ENCODE measurements at regions not wholly inside any gene's neighbourhood (a gene's known extent, or its start where the extent isn't known, plus 50 kb on each side); places are given as distances from the start of the nearest gene placed in this dataset.
A peak's percentile ranks its signal among the peaks of the same experiment; 100 is the strongest.
"Not testable (repeated sequence)": the region's sequence is repeated elsewhere in the genome, so short reads cannot be mapped to it uniquely, and the experiment has no call there.

DNA sequence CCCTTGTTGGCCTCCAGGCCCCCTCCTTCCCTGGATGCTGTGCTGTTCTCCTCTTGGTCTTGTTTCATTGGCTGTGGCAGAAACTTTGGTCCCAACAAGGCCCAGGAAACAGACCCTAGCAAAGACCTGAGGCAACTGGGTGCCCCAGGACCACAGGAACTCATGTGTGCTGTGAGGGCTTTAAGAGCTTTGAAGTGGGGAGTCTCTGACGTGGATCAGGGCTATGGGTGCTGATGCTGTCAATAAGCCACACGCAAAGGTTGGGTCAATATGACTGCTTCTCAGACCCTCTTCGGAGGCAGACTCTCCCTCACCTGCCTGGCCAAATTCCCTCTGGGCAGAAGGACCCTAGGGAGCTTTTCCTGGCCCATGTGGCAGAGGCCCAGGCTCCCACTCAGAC, 91.5 kb upstream of the MLN start:
- peak in 1 of 2 donors; percentile 10 for DNase-seq (ENCODE audit: low read depth in 2 of 2)

GRCh38 chr6:33894438-33894837, 90.6 kb upstream of the MLN start:
- DNase-seq (ENCODE audit: low read depth in 2 of 2): no peak

- DNase-seq (ENCODE audit: low read depth in 2 of 2): no peak
Observed at GRCh38 chr6:33892581-33893346, 89.0 kb upstream of the MLN start.

GRCh38 chr6:33888664-33889200, 84.9 kb upstream of the MLN start:
- DNase-seq (ENCODE audit: low read depth in 2 of 2): no peak

DNA sequence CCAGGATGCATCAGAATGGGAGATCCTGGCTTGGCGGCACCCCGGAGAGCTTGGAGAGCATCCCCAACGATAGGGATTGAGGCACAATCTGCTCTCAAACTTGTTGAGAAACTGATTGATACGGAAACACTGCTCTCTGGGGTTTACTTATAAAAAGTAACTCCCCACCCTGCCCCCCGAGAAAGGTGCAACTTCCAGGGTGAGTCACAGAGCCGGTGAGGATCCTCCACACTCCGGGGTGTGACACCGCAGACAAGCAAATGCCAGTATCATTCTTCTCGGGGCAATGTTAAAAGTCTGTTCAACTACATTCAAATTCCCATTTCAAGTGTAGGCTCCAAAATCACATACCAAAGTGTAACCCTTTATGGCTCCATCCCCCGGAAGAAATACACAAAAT, 84.4 kb upstream of the MLN start:
- no peak for DNase-seq (ENCODE audit: low read depth in 2 of 2)

- no peak for DNase-seq (ENCODE audit: low read depth in 2 of 2)
Observed at GRCh38 chr6:33886673-33887144, 82.9 kb upstream of the MLN start.

- DNase-seq (ENCODE audit: low read depth in 2 of 2): no peak
Observed at GRCh38 chr6:33885132-33886057, 81.6 kb upstream of the MLN start.

DNA sequence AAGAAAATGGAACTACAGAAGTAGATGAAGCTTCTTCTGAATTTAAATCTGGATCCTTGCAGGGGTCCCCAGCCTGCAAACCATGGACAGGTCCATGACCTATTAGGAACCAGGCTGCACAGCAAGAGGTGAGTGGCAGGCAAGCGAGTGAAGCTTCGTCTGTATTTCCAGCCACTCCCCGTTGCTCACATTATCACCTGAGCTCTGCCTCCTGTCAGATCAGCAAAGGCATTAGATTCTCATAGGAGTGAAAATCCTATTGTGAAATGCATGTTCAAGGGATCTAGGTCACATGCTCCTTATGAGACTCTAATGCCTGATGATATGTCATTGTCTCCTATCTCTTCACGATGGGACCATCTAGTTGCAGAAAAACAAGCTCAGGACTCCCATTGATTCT, 79.8 kb upstream of the MLN start:
- not testable (repeated sequence) for DNase-seq (ENCODE audit: low read depth in 2 of 2)

DNA sequence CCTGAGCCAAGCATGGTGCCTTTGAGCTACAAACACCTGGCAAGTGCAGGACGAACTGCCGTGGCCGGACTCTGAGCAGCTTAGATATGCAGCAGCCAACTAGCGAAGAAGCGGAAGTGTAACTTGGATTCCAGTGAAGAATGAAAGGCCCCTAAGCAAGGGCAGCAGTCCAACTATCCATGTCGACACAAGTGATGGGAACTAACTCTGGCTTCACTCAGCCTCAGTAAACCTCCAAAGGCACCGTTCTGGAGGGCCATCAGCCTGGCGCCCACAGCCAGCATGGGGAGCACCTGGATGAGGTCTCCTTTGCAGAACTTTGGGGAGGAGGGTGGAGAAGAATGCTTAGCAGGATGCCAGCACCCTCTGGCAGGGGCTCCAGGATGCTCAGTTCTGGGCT, 78.4 kb upstream of the MLN start:
- no peak for DNase-seq (ENCODE audit: low read depth in 2 of 2)

- DNase-seq (ENCODE audit: low read depth in 2 of 2): no peak
Observed at GRCh38 chr6:33880766-33881165, 77.0 kb upstream of the MLN start.

DNA sequence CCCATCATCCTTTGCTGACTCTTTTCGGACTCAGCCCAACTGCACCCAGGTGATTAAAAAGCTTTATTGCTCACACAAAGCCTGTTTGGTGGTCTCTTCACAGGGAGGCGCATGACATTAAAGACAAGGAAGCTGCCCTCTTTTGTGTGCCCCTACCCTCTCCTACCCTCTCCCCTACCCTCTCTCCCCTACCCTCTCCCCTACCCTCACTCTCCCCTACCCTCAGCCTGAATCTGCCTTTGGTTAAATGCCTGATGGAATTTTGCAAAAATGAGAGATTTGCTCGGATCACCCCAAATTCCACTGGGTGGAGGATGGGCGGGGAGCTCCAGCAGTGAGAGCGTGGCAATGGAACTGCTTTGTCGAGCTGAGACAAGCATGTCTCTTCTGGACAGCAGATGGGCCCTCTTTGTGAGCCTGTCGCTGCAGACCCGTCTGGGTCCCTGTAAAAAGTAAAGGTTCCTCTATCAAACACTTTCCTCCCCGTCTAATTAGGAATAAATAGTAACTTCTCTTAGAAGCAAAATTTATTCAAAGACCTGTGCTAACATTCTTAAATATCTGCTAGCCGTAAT, 76.4 kb upstream of the MLN start:
- no peak for DNase-seq (ENCODE audit: low read depth in 2 of 2)

DNA sequence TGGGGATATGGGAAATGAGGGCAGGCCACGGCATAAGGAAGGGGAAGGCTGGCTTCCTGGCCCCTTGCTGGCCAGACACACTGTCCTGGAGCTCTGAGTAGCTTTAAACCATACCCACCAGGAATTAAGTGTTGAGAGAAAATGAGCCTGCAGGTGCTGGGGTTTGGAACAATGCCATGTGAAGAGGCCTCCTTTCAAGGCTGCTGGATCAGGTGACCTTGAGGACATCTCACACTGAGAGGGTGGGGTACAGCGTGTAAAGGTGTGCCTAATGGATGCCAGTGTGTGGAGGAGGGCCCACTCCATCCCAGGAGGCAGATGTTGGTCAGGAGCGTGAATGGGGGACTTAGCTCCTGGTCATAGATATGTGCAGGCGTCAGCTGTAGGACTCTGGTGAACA, 74.8 kb upstream of the MLN start:
- no peak for DNase-seq (ENCODE audit: low read depth in 2 of 2)

DNA sequence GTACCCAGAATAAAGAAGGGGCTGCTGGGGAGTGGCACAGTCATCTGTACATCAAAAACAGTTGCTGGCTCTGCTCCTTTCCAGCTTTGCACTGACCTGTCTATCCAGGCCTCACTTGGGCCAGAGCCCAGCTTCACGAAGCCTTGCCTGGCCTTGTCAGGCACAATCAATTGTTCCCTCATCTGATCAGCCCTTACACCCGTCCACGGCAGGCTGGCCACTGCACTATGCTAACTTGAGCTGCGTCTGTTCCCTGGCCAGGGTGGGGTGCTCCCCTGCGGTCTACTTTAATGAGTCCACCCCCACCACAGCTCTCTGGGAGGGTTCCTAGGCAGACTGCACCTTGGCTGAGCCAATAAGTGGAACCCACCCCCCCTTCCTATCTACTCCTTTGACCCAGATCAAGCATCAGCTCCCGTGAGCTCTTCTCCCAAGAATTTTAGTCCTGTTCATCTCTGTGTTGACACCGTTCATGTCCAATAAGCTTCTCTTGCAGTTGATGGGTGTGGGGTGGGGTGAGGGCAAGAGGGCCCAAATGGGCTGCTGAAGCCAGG, 74.3 kb upstream of the MLN start:
- no peak for DNase-seq (ENCODE audit: low read depth in 2 of 2)

- no peak for DNase-seq (ENCODE audit: low read depth in 2 of 2)
Observed at GRCh38 chr6:33875696-33876095, 71.9 kb upstream of the MLN start.

DNA sequence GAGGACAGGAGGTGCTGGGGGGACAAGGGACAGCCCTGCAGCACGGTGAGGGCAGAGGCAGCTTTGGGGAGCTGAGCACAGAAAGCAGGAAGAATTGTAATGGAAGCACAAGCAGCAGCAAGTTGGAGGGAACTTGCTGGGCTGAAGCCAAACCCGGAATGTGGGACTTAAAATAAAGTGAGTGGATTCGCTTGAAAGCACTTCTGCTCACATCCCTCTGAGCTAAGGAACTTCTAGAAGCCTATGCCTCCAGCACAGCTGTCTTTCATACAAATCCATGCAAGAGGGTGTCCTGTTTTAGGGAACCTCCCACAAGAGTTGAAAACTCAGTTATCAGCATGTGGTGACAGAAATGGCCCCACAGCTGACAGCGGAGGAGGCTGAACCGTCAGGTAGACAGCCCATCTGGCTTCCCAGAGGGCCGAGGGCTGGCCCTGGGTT, 71.4 kb upstream of the MLN start:
- DNase-seq (ENCODE audit: low read depth in 2 of 2): no peak

GRCh38 chr6:33874136-33874760, 70.4 kb upstream of the MLN start:
- DNase-seq (ENCODE audit: low read depth in 2 of 2): no peak

DNA sequence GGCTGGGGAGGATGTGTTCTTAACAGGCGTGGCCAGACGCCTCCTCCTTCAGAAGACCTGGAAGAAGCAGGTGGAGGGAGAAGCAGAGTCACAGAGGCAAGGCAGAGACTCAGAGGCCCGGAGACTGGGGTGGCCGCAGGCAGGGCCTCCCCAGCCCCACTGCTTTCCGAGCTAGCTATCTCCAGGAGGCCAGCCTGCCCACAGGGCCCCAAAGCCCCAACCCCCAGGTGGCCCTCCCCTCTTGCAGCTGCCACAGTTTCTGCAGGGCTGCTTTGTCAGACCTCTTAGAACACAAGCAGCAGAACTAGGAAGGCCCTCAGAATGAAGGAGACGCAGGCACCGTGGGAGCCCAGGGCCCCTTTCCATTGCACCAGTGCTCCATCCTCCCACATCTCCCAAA, 69.0 kb upstream of the MLN start:
- DNase-seq (ENCODE audit: low read depth in 2 of 2): no peak

- no peak for DNase-seq (ENCODE audit: low read depth in 2 of 2)
Observed at GRCh38 chr6:33869826-33870423, 66.1 kb upstream of the MLN start.

GRCh38 chr6:33869121-33869520, 65.3 kb upstream of the MLN start:
- no peak for DNase-seq (ENCODE audit: low read depth in 2 of 2)

DNA sequence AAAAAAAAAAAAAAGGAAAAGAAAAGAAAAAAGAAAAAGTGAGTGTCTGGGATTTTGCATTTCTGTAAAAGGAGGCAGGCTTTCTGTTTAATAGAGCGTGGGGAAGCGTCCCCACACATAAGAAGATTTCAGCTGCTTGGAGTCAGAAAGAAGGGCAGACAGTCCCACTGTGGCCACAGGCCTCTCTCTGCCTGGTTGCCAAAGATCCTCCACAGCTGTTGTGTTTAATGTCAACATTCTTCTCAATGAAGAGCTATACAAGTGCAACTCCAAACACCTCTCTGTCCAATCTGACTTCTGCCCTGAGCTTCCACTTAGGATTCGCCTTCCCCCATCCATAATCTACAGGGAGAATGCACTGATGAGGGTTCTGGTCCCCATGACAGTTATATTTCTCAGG, 64.3 kb upstream of the MLN start:
- no peak for DNase-seq (ENCODE audit: low read depth in 2 of 2)

GRCh38 chr6:33865478-33866077, 61.8 kb upstream of the MLN start:
- DNase-seq (ENCODE audit: low read depth in 2 of 2): no peak
